Neural progenitor cell (in vitro differentiated cells): ENCODE measurements at regions not wholly inside any gene's neighbourhood (a gene's known extent, or its start where the extent isn't known, plus 50 kb on each side); places are given as distances from the start of the nearest gene placed in this dataset.

Experiments used
- CTCF ChIP-seq: fragments of 200-600 bp; sonication (generic); IDR thresholded peaks from 2 replicates; pipeline ENCODE4 v1.5.1; 2017; ENCODE audit warnings: antibody characterized with exemption, mild to moderate bottlenecking
- EZH2 ChIP-seq: fragments of 200-600 bp; sonication (generic); IDR thresholded peaks from 2 replicates; pipeline ENCODE4 v1.6.1; 2017; ENCODE audit warnings: antibody characterized with exemption, mild to moderate bottlenecking, moderate library complexity
- EZH2phosphoT487 ChIP-seq: fragments of 200-600 bp; sonication (generic); IDR thresholded peaks from 2 replicates; pipeline ENCODE4 v1.6.1; 2017; ENCODE audit warnings: antibody characterized with exemption

- TF ChIP-seq CTCF (no peak), EZH2phosphoT487 (no peak), EZH2 (no peak)
These were observed 254.8 kb downstream of the RNF152 start for GRCh38 chr18:61637905-61638595.
